HG03521 (cell line): ENCODE measurements at regions not wholly inside any gene's neighbourhood (a gene's known extent, or its start where the extent isn't known, plus 50 kb on each side); places are given as distances from the start of the nearest gene placed in this dataset.
"Not testable (repeated sequence)": the region's sequence is repeated elsewhere in the genome, so short reads cannot be mapped to it uniquely, and the experiment has no call there.

Experiments used
- ATAC-seq: cut with Tn5 transposase; IDR thresholded peaks from one replicate; pipeline ENCODE4 v1.9.1; 2021; ENCODE audit warnings: mild to moderate bottlenecking, moderate library complexity; ENCODE audit not compliant: unreplicated experiment

DNA sequence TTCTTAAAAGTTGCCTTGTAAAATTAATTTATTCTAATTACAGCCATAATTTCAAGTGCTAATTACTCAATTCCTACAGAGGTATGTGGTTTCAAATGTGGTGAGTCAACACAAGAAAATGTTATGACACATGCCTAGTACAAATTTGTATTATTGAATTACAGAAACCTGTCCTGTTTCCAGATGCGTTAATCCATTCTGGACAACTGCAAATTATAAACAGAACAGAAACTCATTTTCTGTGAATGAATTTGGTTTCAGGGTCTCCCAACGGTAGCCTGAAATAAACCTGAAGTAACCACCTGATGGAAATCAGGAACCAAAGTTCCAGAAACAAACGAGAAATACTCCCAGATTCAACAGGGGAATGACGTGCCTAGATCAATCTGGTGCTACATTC is 328.6 kb upstream of the F9 start:
- no peak for ATAC-seq

- ATAC-seq = no peak
These were observed 329.7 kb upstream of the F9 start for GRCh38 chrX:139200793-139201192.

DNA sequence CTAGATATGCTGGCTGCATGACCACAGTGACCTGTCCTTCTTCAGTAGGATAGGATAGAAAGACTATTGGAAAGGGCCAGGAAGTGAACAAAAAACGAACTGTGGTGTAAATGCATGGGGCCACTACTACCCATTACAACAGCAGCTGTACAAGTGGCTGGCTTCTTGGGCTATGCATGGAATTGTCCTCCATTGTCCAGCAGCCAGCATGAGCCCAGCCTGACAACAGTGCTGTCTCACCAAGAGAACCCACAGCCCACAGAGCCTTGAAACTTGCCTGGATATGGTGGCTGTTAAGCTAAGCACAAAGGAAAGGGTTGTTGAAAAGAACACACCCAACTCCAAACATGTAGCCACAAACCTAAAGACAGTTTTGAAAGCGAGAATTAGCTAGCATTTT is 330.2 kb upstream of the F9 start:
- no peak for ATAC-seq

GRCh38 chrX:139199933-139200332 is 330.6 kb upstream of the F9 start:
- ATAC-seq = no peak

GRCh38 chrX:139198936-139199335 is 331.6 kb upstream of the F9 start:
- no peak for ATAC-seq

GRCh38 chrX:139196890-139197289 is 333.6 kb upstream of the F9 start:
- no peak for ATAC-seq

- ATAC-seq = peak; percentile 72
These were observed 335.8 kb upstream of the F9 start for GRCh38 chrX:139194571-139195280.

DNA sequence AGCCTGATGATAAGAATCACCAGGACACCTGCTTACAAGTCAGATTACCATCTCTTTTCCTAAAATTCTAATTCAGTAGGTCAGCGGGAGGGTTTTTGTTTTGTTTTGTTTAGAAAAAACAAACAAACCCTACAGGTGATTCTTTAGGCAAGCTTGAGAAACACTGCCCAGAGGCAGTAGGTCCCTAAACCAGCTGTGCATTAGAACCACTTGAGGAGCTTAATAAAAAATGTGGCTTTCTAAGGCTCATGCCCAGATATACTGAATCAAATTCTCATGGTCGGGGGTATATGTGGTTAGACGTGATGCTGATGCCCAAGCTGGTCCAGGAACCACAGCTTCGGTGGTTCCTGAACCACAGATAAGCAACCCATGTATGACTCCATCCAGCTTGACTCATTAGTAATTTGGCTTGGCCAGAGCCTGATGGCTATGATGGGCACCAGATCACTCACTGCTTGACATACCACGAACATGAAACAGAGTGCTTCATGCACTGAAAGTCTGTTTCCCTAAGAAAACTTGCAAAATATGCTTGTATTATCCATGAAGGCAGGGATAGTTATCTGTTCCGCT is 338.1 kb upstream of the F9 start:
- no peak for ATAC-seq

DNA sequence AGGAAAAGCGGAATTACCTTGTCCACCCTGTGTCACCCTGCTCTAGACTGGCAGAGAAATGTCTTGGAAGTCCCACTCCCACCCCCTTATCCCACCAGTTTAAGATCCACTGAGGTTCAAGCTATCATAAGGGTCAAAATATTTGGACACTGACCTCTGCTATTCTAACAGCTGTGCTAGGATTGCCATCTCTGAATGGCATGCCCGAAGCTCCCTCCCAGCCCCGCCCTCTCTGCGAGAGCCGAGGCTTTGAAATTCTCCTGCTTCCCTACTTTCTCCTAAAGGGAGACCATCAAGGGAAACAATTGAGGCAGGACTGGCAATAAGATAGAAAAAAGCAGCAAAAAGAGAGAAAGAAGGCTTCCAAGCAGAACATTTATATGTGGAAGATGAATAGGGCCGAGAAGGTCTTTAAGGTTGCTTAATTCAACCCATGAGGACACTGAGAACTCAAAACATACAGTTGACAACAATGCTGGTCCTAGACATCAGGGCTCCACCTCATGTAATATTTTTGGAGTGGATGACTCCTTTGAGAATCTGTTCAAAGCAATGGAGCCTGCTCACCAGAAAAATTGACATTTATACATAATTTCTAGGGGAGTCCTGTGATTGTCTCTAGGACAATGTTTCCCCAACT is 338.7 kb upstream of the F9 start:
- no peak for ATAC-seq

DNA sequence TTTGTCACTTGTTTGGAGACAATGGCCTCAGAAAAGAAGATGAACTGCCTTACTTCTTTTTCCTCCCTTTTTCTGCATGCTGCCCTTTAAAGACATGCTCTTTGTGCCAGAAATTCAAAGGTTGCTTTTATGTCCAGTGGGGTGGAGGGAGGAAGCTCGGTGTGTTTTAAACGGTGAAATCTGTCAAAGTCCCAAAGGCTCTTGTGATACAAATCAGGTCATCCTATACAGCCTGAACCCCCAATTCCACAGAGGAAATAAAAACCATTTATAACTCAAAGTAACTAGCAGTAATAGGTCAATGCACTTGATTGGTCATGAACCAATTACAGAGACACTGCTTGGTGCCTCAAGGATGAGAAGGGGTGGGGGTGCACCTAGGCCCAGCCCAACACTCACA is 339.3 kb upstream of the F9 start:
- ATAC-seq = no peak

DNA sequence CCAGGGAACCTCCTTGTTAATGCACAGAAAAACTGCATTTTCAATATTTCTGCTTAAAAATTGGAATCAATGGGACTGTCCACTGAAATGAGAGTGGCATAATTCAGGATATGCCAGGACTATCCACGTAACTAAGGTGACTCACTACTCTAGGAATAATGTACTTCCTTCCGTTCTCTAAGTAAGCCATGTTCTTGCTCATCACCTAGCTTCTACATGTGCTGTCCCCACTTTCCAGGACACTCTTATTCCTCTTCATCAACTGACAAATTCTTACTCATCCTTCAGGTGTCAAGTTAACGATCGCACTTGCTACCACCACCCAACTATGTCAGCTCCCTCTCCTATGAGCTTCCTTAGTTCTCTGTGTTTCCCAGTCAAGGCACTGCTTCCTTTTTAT is 342.8 kb upstream of the F9 start:
- ATAC-seq = no peak

- no peak for ATAC-seq
These were observed 343.5 kb upstream of the F9 start for GRCh38 chrX:139186991-139187390.

DNA sequence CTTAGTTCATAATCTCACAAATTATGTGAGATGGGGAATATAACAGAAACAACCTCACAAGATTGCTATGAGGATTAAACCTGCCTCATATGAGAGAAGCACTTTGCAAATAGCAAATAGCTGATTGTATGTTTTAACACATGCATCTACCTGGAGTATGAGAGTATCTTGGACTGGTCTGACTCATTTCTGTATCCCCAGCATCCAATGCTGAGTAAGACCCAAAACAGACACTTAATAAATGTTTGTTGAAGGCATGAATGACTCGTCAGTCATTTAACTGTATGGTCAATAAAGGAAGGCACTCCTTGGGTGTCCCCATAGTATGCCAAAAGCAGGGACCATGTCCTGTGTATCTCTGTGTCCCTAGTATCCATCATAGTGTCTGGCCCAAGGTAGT is 350.9 kb upstream of the F9 start:
- ATAC-seq = no peak

- ATAC-seq = no peak
These were observed 351.6 kb upstream of the F9 start for GRCh38 chrX:139178980-139179379.

DNA sequence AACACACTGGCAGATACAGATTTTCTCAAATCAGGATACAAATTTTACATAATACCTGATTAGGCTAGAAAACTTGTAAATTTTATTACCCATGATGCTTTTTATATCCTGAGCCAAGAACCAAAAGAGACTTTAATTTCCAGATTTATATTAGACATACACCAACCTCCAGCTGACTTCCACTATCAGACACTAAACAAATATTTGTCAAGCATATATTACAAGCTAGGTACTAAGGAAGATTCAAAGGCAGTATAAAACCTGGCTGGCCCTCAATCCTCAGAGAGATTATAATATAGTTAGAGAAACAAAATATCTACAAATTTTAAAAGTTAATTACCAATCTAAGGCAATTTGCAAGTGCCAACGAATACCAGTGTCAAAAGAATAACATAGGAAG is 357.8 kb upstream of the F9 start:
- no peak for ATAC-seq

- no peak for ATAC-seq
These were observed 359.9 kb upstream of the F9 start for GRCh38 chrX:139170526-139171173.

- ATAC-seq = no peak
These were observed 363.3 kb upstream of the F9 start for GRCh38 chrX:139167282-139167681.

DNA sequence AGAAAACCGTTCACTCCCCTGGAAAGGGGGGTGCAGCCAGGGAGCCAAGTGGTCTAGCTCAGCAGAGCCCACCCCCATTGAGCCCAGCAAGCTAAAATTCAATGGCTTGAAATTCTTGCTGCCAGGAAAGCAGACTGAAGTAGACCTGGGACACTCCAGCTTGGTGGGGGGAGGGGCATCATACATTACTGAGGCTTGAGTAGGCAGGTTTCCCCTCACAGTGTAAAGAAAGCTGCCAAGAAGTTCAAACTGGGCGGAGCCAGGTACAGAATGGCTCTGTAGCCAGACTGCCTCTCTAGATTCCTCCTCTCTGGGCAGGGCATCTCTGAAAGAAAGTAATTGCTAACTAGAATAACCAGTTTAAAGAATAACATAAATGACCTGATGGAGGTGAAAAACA is 372.3 kb upstream of the F9 start:
- no peak for ATAC-seq

GRCh38 chrX:139156356-139156755 is 374.2 kb upstream of the F9 start:
- no peak for ATAC-seq

DNA sequence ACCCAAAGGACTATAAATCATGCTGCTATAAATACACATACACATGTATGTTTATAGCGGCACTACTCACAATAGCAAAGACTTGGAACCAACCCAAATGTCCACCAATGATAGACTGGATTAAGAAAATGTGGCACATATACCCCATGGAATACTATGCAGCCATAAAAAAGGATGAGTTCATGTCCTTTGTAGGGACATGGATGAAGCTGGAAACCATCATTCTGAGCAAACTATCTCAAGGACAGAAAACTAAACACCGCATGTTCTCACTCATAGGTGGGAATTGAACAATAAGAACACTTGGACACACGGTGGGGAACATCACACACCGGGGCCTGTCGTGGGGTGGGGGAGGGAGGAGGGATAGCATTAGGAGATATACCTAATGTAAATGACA is 383.9 kb upstream of the F9 start:
- ATAC-seq = not testable (repeated sequence)

- no peak for ATAC-seq
These were observed 389.2 kb upstream of the F9 start for GRCh38 chrX:139141370-139141769.

DNA sequence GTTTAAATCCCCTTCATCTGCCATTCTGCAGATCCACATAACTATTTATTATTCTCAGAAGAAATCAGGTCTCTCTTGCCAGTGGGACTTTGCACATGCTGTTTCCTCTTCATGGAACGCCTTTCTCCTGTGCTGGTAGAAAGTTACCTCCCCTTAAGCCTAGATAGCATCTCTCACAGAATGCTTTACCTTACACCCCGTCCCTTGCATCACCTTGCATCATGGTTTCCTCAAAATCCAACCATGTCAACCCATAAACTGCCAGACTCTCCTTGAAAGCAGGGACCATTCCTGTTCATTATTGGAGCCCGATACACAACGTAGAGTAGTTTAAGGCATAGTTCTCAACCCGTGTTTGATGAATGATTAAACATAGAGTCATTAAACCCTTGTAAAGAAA is 396.2 kb upstream of the F9 start:
- ATAC-seq = no peak
